HTERT RPE-1 (cell line): ENCODE measurements at regions not wholly inside any gene's neighbourhood (a gene's known extent, or its start where the extent isn't known, plus 50 kb on each side); places are given as distances from the start of the nearest gene placed in this dataset.
"Not testable (repeated sequence)": the region's sequence is repeated elsewhere in the genome, so short reads cannot be mapped to it uniquely, and the experiment has no call there.

ENCODE experiments used
- in situ Hi-C: fragments of 300-500 bp; cut with MboI; formaldehyde crosslinking; loops from 4 replicates; pipeline ENCODE4 v1.14.3; 2020; ENCODE audit warnings: low sequenced_read_pairs

GRCh38 chr14:29982171-29982570 lies 54.5 kb upstream of the PRKD1 start:
- in situ Hi-C loops = no loop called here

- in situ Hi-C loops = no loop called here
These were observed 55.3 kb upstream of the PRKD1 start for GRCh38 chr14:29982993-29983392.

- in situ Hi-C loops = not testable (repeated sequence)
These were observed 62.8 kb upstream of the PRKD1 start for GRCh38 chr14:29990344-29990857.

GRCh38 chr14:29990993-29991392 lies 63.3 kb upstream of the PRKD1 start:
- in situ Hi-C loops = no loop called here

DNA sequence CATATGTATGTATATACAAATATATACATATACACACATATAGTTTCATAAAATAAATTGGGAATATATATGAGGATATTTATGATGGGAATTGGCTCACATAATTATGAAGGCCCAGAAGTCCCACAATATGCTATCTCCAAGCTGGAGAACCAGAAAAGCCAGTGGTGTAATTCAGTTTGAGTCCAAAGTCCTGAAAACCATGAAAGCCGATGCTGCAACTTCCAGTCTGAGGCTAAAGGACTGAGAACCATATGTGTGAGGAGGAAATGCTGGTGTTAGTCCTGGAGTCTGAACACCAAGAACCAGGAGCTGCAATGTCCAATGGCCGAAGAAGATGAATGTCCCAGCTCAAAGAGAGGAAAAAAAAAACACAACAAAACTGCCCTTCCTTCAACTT lies 65.5 kb upstream of the PRKD1 start:
- in situ Hi-C loops = no loop called here

DNA sequence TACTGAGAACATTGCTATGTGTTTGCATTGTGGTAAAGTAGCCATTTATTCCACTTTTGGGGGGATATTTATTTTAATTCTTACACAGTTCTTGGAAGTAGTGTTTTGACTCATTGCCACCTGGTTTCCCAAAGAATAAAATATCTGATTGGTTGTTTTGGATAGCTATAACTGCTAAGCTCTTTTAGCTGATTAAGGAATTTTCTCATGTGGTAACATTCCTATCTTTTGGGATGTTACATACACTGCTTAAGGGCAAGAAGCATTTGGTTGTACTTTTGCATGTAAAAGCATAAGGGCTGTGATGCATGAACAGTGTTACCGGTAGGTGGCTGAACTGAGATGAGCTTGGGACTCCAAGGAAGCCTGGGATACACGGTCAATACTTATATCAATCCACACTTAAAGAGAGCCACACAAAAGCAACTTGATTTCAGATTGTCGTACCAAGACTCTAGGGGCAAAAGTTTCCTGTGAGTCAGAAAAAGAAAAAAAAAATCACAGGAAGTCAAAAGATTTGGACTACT lies 71.4 kb upstream of the PRKD1 start:
- in situ Hi-C loops = no loop called here

GRCh38 chr14:30002859-30003258 lies 75.2 kb upstream of the PRKD1 start:
- in situ Hi-C loops = loop anchor here (25.0 kb wide), 1 partner anchor 441 kb away; no protein-coding TSS in a partner anchor

DNA sequence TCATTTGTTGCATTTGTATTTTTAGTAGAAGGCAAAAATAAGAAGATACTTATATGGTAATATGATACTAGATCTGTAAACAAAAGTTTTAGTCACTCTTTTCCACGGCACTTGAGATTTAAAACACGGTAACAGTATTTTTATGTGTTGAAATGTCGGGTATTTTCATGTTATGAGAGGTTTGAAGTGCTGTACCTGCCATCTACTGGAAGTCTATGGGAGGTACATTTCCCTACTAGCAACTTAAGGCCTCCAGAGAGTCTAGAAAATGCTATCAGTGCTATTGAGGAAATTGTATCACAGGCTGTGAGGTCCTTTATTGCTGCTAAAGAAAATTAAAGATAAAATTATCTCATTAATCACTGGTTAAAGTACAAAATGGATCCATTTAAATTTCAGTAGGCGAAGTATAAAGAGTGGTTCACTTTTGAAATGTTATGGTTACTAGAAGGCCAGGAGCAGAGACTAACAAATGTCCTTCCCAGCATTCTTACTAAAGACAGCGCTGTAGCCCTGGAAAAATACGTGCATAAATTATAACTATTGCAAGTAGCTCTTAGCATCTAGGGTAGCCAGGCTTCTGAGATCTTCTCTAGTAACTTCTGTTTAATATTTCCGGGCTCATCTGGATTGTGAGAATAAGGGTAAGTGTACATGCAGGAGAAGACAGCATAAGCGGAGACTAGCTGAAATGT lies 77.6 kb upstream of the PRKD1 start:
- in situ Hi-C loops = loop anchor here (25.0 kb wide), 1 partner anchor 443 kb away; no protein-coding TSS in a partner anchor

GRCh38 chr14:30006695-30007094 lies 79.0 kb upstream of the PRKD1 start:
- in situ Hi-C loops = loop anchor here (25.0 kb wide), 1 partner anchor 444 kb away; no protein-coding TSS in a partner anchor

DNA sequence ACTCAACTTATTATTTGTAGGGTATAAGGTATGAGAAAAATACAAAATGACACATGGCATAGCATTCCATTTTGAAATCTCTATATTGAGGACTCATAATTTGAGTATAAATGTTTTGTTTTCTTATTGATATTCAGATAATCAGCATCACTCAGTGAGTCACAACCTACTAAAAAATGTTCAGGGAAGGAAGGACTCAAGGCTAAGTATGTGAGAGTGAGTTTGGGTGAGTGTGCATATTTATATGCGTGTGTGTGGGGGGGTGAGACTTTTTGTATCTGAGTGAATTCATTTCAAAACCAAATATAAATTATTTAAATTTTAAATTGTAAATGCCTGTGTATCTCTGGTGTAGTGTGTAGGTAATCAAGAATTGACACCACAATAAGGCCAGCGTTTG lies 87.8 kb upstream of the PRKD1 start:
- in situ Hi-C loops = loop anchor here (25.0 kb wide), 1 partner anchor 453 kb away; no protein-coding TSS in a partner anchor

- in situ Hi-C loops = loop anchor here (25.0 kb wide), 1 partner anchor 454 kb away; no protein-coding TSS in a partner anchor
These were observed 88.4 kb upstream of the PRKD1 start for GRCh38 chr14:30016002-30016401.

GRCh38 chr14:30017370-30017993 lies 89.8 kb upstream of the PRKD1 start:
- in situ Hi-C loops = loop anchor here (25.0 kb wide), 1 partner anchor 455 kb away; no protein-coding TSS in a partner anchor

DNA sequence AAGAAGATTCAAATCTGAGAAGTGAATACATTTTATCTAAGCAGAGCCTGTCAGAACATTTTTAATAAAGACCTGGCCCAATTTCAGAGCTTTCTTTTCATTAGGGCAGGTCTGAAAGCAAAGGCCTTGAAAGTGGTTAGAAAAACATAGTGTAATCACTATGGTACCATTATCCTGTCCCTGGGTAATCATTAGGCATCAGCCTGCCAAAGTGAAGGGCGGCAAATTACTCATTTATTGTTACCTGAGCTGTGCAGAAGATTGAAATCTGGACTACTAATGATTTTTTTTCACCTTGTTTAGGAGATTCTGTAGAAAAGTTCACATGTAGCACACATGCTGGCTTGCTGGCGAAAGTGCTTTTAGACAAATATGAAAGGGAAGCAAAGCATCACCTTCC lies 92.6 kb upstream of the PRKD1 start:
- in situ Hi-C loops = loop anchor here (25.0 kb wide), 1 partner anchor 458 kb away; no protein-coding TSS in a partner anchor

DNA sequence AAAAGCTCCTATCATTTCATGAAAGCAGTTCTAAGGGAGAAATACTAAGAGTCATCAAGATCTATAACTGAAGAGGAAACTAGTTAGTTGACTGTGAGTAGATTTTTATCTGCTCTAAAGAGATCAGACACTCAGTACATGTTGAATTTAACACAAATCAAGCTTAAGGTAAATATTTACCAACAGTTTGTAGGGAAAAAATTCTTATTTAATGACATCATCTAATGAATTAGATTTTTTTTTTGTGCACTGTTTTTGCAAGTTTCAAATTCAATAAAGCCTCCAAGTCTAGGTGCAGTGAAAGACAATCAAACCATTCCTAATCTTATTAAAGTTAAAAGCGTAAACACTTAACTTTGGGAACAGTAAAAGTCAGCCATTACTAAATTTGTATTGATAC lies 93.0 kb upstream of the PRKD1 start:
- in situ Hi-C loops = loop anchor here (25.0 kb wide), 1 partner anchor 458 kb away; no protein-coding TSS in a partner anchor

DNA sequence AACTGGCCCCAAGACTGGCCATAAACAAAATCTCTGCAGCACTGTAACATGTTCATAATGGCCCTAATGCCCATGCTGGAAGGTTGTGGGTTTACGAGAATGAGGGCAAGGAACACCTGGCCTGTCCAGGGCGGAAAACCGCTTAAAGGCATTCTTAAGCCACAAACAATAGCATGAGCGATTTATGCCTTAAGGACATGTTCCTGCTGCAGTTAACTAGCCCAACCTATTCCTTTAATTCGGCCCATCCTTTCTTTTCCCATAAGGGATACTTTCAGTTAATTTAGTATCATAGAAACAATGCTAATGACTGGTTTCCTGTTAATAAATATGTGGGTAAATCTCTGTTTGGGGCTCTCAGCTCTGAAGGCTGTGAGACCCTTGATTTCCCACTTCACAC lies 95.7 kb upstream of the PRKD1 start:
- in situ Hi-C loops = loop anchor here (25.0 kb wide), 1 partner anchor 461 kb away; no protein-coding TSS in a partner anchor

GRCh38 chr14:30034152-30034551 lies 106.5 kb upstream of the PRKD1 start:
- in situ Hi-C loops = no loop called here

DNA sequence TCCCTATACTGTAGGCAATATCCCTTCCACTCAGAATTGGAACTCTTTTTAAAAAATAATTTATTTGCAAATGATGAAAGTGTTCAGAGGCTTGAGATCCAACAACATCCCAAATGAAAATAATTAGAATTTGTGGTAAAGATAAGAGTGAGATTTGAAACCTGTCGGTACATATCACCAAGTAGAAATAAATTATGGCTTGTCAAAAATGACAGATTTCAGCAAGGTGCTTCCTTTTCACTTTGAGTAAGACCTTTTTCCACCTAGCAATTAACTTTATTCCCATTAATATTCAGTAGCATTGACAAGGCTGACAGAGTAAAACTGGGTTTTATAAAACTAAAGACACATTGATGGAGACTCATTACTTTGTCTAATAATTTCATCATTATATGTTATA lies 107.7 kb upstream of the PRKD1 start:
- in situ Hi-C loops = no loop called here

DNA sequence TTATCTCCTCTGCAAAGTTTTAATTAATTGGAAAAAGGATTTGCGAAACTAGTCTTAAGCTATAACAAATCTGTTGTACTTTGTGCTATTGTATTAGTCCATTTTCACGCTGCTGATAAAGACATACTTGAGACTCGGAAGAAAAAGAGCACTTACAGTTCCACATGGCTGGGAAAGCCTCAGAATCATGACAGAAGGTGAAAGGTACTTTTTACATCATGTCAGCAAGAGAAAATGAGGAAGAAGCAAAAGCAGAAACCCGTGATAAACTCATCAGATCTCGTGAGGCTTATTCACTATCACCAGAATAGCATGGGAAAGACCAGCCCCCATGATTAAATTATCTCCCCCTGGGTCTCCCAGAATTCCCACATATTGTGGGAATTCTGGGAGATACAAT lies 118.1 kb upstream of the PRKD1 start:
- in situ Hi-C loops = no loop called here

DNA sequence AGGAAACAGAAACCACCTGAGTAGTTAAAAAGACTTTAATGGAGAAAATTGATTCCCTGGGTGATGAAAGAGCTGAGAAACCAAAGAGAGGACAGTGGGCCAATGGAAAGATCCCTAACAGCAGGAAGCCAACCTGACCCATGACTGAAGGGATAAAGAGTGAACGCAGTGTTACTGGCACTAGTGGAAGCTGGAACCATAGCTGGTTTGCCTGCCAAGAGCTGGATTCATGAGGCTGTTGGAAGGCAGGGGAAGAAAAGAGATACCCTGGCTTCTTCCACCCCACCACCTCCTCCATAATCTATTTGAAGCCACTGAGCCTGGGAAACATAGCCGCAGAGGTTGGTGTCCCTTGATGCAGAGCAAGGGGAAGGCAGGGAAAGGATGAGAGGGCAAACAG lies 125.5 kb upstream of the PRKD1 start:
- in situ Hi-C loops = no loop called here

GRCh38 chr14:30054201-30054600 lies 126.6 kb upstream of the PRKD1 start:
- in situ Hi-C loops = no loop called here

DNA sequence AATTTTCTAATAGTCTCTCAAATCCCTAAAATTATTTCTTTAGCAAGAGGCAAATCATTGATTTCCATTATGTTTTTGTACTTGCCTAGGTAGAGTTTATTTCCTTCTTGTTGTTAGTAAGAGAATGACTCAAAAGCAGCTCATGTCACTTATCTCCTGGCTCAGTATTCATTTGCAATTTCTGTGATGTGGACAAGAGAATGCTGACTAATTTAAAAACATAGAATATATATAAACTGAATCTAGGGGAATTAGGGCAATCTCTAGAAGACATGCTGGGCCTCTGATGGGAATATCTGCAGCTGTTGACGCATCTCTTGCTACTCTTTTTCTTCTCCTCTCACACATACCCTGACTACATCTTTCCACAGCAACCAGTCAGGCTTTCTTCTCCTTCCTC lies 130.8 kb upstream of the PRKD1 start:
- in situ Hi-C loops = no loop called here

GRCh38 chr14:30063746-30064145 lies 136.1 kb upstream of the PRKD1 start:
- in situ Hi-C loops = no loop called here
